Pancreas (tissue), 10 donors: ENCODE measurements at regions not wholly inside any gene's neighbourhood (a gene's known extent, or its start where the extent isn't known, plus 50 kb on each side); places are given as distances from the start of the nearest gene placed in this dataset.
A peak's percentile ranks its signal among the peaks of the same experiment; 100 is the strongest.
"Not testable (repeated sequence)": the region's sequence is repeated elsewhere in the genome, so short reads cannot be mapped to it uniquely, and the experiment has no call there.

Experiments used
- ATAC-seq, 4 donors: fragments of 200-7000 bp; cut with Tn5 transposase; one replicate each; pipeline versions ENCODE4 v1.8.0 to v1.9.1; 2020; ENCODE audit warnings: mild to moderate bottlenecking in 4 of 4, moderate library complexity in 4 of 4
- DNase-seq, 6 donors: peaks; one replicate each; pipeline ENCODE4 v3.0.0-alpha.2; 2020
- FAIRE-seq: peaks from 2 replicates; lab custom pipeline; 2012; peaks lifted over from hg19 to GRCh38; lab: Jason Lieb, UNC
- H3K27ac ChIP-seq, 4 donors: fragments of 200-600 bp; sonication (generic); 1 replicate in 3 of 4; 2 replicates in 1 of 4; pipeline versions ENCODE4 v1.5.0 to v1.8.0; 2020
- H3K27me3 ChIP-seq, 4 donors: fragments of 200-600 bp; one replicate each; pipeline ENCODE4 v1.8.0; 2021
- H3K36me3 ChIP-seq, 3 donors: fragments of 200-600 bp; sonication (generic) in 1 of 3; one replicate each; pipeline versions ENCODE4 v1.5.0 to v1.8.0; 2020 to 2021
- H3K4me1 ChIP-seq, 3 donors: fragments of 200-600 bp; one replicate each; pipeline ENCODE4 v1.8.0; 2021
- H3K4me3 ChIP-seq, 4 donors: fragments of 200-600 bp; sonication (generic) in 2 of 4; one replicate each; pipeline versions ENCODE4 v1.5.0 to v1.8.0; 2020 to 2021
- H3K9me3 ChIP-seq, 4 donors: fragments of 200-600 bp; one replicate each; pipeline ENCODE4 v1.8.0; 2021
- WGBS, 2 donors: extraction: QIAGEN DNeasy Blood & Tissue Kit; methylation state at CpG; one replicate each; pipeline ENCODE4 v1.1.7; 2013; 5-methylcytosine and 5-hydroxymethylcytosine counted together
- intact Hi-C, 3 donors: fragments of 100-400 bp; cut with DNase I; formaldehyde crosslinking; loops; one replicate each; pipeline versions ENCODE4 v1.11.1 to v1.14.2; 2022
- TF ChIP-seq, protein P1 (sequence below), 4 donors: fragments of 200-600 bp; sonication (generic) in 3 of 4; IDR thresholded peaks; one replicate each; pipeline versions ENCODE4 v1.5.0 to v1.8.0; 2021; ENCODE audit warnings: antibody characterized with exemption in 4 of 4
- donor health status: healthy with polysubstance abuse.
- donor health status: DM: no; HTN: no; CAD: no; lungs with moderate emphysema.
- donor health status: DM: no; HTN: no; CAD: no.
- donor health status: control.
- donor health status: control.
- donor health status: Bipolar disorder and iron deficiency.
- donor health status: DM: yes; HTN: yes; CAD: no.
- donor health status: DM: no; HTN: no; CAD: no.
- donor health status: DM: no; HTN: no; CAD: no.
- donor health status: DM: yes; HTN: yes; CAD: no.

DNA sequence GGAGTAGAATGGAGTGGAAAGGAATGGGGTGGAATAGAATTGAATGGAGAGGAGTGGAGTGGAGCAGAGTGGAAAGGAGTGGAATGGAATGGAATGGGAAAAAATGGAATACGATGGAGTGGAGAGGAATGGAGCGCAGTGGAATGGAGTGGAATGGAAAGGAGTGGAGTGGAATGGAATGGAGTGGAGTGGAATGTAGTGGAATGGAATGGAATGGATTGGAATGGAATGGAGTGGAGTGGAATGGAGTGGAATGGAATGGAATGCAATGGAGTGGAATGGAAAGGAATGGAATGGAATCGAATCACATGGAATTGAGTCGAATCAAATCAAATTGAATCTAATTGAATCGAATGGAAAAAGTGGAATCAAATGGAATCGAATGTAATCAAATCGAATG is 1016.1 kb downstream of the CDY1 start:
- Histone ChIP-seq H3K27ac (no peak overlapping the region), H3K9me3 (no peaks in the 10 kb centered on the region), H3K4me1 (no peaks in the 10 kb centered on the region), H3K36me3 (no peaks in the 10 kb centered on the region), H3K27me3 (no peaks in the 10 kb centered on the region), H3K4me3 (no peak overlapping the region)
- FAIRE-seq (no peak), ATAC-seq (no peak), DNase-seq (no peak)
- 65% methylated on average over 7 of the region's 7 CpGs; no CpG with 5 or more reads in 1 of the 2 donors for WGBS, 2 donors
- TF ChIP-seq, protein P1, sequence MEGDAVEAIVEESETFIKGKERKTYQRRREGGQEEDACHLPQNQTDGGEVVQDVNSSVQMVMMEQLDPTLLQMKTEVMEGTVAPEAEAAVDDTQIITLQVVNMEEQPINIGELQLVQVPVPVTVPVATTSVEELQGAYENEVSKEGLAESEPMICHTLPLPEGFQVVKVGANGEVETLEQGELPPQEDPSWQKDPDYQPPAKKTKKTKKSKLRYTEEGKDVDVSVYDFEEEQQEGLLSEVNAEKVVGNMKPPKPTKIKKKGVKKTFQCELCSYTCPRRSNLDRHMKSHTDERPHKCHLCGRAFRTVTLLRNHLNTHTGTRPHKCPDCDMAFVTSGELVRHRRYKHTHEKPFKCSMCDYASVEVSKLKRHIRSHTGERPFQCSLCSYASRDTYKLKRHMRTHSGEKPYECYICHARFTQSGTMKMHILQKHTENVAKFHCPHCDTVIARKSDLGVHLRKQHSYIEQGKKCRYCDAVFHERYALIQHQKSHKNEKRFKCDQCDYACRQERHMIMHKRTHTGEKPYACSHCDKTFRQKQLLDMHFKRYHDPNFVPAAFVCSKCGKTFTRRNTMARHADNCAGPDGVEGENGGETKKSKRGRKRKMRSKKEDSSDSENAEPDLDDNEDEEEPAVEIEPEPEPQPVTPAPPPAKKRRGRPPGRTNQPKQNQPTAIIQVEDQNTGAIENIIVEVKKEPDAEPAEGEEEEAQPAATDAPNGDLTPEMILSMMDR (IDR thresholded peaks at IDR 0.05), result no peak
- intact Hi-C loops, result no loop called here

DNA sequence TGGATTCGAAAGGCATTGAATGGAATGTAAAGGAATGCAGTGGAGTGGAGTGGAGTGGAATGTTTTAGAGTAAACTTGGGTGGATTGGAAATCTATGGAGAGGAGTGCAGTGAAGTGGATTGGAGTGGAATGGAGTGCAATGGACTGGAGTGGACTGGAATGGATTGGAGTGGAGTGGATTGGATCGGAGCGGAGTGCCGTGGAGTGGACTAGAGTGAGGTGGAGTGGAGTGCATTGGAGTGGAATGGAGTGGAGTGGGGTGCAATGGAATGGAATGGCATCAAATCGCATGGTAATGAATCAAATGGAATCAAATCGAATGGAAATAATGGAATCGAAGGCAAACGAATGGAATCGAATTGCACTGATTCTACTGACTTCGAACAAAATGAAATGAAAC is 1023.9 kb downstream of the CDY1 start:
- H3K27me3 ChIP-seq, ATAC-seq: not testable (repeated sequence)

DNA sequence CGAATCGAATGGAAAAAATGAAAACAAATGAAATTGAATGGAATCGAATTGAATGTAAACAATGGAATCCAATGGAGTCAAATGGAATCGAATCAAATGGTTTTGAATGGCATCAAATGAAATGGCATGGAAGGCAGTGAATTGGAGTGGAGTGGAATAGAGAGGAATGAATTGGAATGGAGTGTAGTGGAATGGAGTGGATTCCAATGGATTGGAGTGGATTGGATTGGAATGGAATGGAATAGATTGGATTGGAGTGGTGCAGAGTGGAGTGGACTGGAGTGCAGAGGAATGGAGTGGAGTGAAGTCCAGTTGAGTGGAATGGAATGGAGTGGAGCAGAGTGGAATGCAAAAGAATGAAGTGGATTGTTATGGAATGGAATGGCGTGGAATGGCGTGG is 1026.3 kb downstream of the CDY1 start:
- H3K9me3 ChIP-seq, H3K4me1 ChIP-seq, H3K4me3 ChIP-seq, ATAC-seq, DNase-seq, H3K27me3 ChIP-seq, intact Hi-C loops, H3K27ac ChIP-seq, FAIRE-seq, H3K36me3 ChIP-seq: not testable (repeated sequence)
- WGBS, 2 donors, result 56% methylated on average over 6 of the region's 6 CpGs; no CpG with 5 or more reads in 1 of the 2 donors

More for the DNA sequence above, 1023.9 kb downstream of the CDY1 start:
- H3K4me1 ChIP-seq, DNase-seq, H3K27ac ChIP-seq, H3K36me3 ChIP-seq, H3K9me3 ChIP-seq, H3K4me3 ChIP-seq, FAIRE-seq, intact Hi-C loops: not testable (repeated sequence)
- 64% methylated on average over 10 of the region's 10 CpGs; no CpG with 5 or more reads in 1 of the 2 donors for WGBS, 2 donors

DNA sequence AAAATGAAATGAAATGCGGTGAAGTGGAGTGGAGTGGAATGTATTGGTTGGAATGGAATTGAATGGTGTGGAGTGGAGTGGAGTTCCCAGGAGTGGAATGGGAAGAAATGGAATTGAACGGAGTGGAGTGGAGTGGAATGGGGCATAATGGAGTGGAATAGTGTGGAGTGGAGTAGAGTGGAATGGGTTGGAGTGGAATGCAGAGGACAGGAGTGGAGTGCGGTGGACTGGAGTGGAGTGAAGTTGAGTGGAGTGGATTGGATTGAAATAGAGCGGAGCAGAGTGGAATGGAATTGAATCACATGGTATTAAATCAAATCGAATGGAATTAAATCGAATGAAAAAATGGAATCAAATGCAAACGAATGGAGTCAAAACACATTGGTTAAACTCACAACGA is 1042.3 kb downstream of the CDY1 start:
- H3K36me3 ChIP-seq, intact Hi-C loops, ATAC-seq, FAIRE-seq, H3K27me3 ChIP-seq, DNase-seq, H3K9me3 ChIP-seq, H3K27ac ChIP-seq, H3K4me3 ChIP-seq, H3K4me1 ChIP-seq: not testable (repeated sequence)
- 58% methylated on average over 8 of the region's 8 CpGs; no CpG with 5 or more reads in 1 of the 2 donors for WGBS, 2 donors

DNA sequence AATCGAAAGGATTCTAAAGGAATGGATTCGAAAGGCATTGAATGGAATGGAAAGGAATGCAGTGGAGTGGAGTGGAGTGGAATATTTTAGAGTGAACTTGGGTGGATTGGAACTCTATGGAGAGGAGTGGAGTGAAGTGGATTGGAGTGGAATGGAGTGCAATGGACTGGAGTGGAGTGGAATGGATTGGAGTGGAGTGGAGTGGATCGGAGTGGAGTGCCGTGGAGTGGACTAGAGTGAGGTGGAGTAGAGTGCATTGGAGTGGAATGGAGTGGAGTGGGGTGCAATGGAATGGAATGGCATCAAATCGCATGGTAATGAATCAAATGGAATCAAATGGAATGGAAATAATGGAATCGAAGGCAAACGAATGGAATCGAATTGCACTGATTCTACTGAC is 1044.8 kb downstream of the CDY1 start:
- not testable (repeated sequence) for H3K9me3 ChIP-seq

DNA sequence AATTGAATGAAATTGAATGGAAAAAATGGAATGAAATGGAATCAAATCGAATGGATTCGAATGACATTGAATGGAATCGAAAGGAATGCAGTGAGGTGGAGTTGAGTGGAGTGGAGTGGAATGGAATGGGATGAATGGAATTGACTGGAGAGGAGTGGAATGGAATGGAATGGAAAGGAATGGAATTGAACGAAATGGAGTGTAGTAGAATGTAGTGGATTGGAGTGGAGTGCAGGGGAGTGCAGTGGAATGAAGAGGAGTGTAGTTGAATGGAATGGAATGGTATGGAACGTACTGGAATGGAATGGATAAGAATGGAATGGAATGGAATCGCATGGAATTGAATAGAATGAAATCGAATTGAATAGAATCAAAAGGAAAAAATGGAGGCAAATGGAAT is 1047.3 kb downstream of the CDY1 start:
- WGBS, 2 donors, result 39% methylated on average over 7 of the region's 7 CpGs; no CpG with 5 or more reads in 1 of the 2 donors
- H3K9me3 ChIP-seq, H3K27ac ChIP-seq, H3K27me3 ChIP-seq, intact Hi-C loops, H3K4me3 ChIP-seq, FAIRE-seq, ATAC-seq, H3K36me3 ChIP-seq, DNase-seq, H3K4me1 ChIP-seq: not testable (repeated sequence)

More for the DNA sequence above, 1044.8 kb downstream of the CDY1 start:
- H3K4me3 ChIP-seq, H3K27me3 ChIP-seq, H3K27ac ChIP-seq, H3K36me3 ChIP-seq, H3K4me1 ChIP-seq, DNase-seq, intact Hi-C loops, ATAC-seq, FAIRE-seq: not testable (repeated sequence)
- WGBS, 2 donors, result 47% methylated on average over 7 of the region's 8 CpGs; no CpG with 5 or more reads in 1 of the 2 donors

DNA sequence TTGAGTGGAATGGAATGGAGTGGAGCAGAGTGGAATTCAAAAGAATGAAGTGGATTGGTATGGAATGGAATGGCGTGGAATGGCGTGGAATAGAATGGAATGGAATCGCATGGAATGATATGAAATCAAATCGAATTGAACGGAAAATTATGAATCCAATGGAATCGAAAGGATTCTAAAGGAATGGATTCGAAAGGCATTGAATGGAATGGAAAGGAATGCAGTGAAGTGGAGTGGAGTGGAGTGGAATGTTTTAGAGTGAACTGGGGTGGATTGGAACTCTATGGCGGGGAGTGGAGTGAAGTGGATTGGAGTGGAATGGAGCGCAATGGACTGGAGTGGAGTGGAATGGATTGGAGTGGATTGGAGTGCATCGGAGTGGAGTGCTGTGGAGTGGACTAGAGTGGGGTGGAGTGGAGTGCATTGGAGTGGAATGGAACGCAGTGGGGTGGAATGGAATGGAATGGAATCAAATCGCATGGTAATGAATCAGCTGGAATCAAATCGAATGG is 1048.5 kb downstream of the CDY1 start:
- H3K4me3 ChIP-seq, H3K27me3 ChIP-seq, FAIRE-seq, H3K4me1 ChIP-seq, H3K36me3 ChIP-seq, H3K27ac ChIP-seq, ATAC-seq, H3K9me3 ChIP-seq, intact Hi-C loops: not testable (repeated sequence)
- WGBS, 2 donors, result 54% methylated on average over 13 of the region's 13 CpGs; no CpG with 5 or more reads in 1 of the 2 donors
- DNase-seq, result peak in 1 of 6 donors; percentile 13

DNA sequence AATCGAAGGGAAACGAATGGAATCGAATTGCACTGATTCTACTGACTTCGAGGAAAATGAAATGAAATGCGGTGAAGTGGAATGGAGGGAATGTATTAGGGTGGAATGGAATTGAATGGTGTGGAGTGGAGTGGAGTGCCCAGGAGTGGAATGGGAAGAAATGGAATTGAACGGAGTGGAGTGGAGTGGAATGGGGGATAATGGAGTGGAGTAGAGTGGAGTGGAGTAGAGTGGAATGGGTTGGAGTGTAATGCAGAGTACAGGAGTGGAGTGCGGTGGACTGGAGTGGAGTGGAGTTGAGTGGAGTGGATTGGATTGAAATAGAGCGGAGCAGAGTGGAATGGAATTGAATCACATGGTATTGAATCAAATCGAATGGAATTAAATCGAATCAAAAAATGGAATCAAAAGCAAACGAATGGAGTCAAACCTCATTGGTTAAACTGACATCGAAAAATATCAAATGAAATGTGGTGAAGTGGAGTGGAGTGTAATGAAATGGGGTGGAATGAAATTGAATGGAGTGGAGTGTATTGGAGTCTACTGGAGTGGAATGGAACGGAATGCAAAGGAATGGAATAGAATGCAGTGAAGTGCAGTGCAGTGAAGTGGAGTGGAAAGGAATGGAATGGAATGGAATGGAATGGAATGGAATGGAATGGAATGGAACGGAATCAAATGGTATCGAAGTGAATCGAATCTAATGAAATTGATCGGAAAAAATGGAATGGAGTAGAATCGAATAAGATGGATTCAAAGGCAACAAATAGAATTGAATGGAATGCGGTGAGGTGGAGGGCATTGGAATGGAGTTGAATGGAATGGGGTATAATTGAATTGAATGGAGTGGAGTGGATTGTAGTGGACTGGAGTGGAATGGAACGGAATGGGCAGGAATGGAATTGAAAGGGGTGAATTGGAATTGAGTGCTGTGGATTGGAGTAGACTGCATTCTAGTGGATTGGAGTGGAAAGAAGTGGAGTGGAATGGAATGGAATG is 1049.3 kb downstream of the CDY1 start:
- H3K27me3 ChIP-seq, H3K4me3 ChIP-seq, FAIRE-seq, intact Hi-C loops, H3K4me1 ChIP-seq, H3K36me3 ChIP-seq, H3K9me3 ChIP-seq, ATAC-seq, H3K27ac ChIP-seq: not testable (repeated sequence)
- DNase-seq, result peak in 1 of 6 donors; percentile 24
- WGBS, 2 donors, result 56% methylated on average over 20 of the region's 20 CpGs; no CpG with 5 or more reads in 1 of the 2 donors
